ENCODE measurements at regions not wholly inside any gene's neighbourhood (a gene's known extent, or its start where the extent isn't known, plus 50 kb on each side); places are given as distances from the start of the nearest gene placed in this dataset.
A peak's percentile ranks its signal among the peaks of the same experiment; 100 is the strongest.

- no peak for DNase-seq
Observed at GRCh38 chr17:45730192-45730591, 53.9 kb upstream of the CRHR1 start.

GRCh38 chr17:45731459-45731858, 52.7 kb upstream of the CRHR1 start:
- DNase-seq: no peak

- DNase-seq: peak; percentile 22
Observed at GRCh38 chr17:45732926-45733505, 51.1 kb upstream of the CRHR1 start.

GRCh38 chr17:45733781-45734180, 50.3 kb upstream of the CRHR1 start:
- DNase-seq: no peak
